Type B pancreatic cell (in vitro differentiated cells): ENCODE measurements at regions not wholly inside any gene's neighbourhood (a gene's known extent, or its start where the extent isn't known, plus 50 kb on each side); places are given as distances from the start of the nearest gene placed in this dataset.

Experiments used
- DNase-seq: peaks from one replicate; pipeline ENCODE4 v3.0.0; 2021; ENCODE audit warnings: mixed read lengths; ENCODE audit not compliant: unreplicated experiment; ENCODE audit errors: extremely low spot score
- H3K27ac Mint-ChIP-seq: 2 replicates; pipeline ENCODE4 v1.8.0; 2021; ENCODE audit warnings: mild to moderate bottlenecking, mixed read lengths
- H3K27me3 Mint-ChIP-seq: 2 replicates; pipeline ENCODE4 v1.8.0; 2021; ENCODE audit warnings: mixed read lengths
- H3K36me3 Mint-ChIP-seq: 2 replicates; pipeline ENCODE4 v1.8.0; 2021; ENCODE audit warnings: mixed read lengths
- H3K4me1 Mint-ChIP-seq: one replicate; pipeline ENCODE4 v1.8.0; 2021; ENCODE audit warnings: mixed read lengths; ENCODE audit not compliant: unreplicated experiment
- H3K4me3 Mint-ChIP-seq: 2 replicates; pipeline ENCODE4 v1.8.0; 2021; ENCODE audit warnings: mild to moderate bottlenecking, mixed read lengths
- H3K9me3 Mint-ChIP-seq: 2 replicates; pipeline ENCODE4 v1.8.0; 2021; ENCODE audit warnings: mixed read lengths
- TF ChIP-seq, protein P1 (sequence below): fragments of 200-600 bp; sonication (generic); conservative IDR thresholded peaks from 2 replicates; pipeline ENCODE4 v1.5.0; 2021; ENCODE audit warnings: antibody characterized with exemption, mild to moderate bottlenecking

DNA sequence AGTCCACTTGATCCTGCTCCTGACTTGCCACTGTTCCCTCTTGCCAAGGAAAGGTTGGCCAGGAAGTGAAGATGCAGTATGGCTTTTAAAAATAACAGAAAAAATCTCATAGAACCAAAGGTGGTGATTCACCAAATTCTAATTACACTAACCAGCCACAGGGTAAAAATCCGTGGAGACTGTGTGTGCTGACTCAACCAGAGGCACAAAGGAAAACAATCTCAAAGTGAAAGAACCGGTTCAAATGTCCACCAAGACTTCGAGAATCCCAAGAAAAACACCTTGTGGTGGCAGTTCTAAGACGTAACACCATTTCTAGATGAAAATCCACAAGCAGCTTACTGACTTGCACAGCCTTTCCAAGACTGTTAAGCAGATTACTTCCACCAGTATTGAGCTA lies 279.1 kb downstream of the TLE1 start:
- DNase-seq, result no peak

DNA sequence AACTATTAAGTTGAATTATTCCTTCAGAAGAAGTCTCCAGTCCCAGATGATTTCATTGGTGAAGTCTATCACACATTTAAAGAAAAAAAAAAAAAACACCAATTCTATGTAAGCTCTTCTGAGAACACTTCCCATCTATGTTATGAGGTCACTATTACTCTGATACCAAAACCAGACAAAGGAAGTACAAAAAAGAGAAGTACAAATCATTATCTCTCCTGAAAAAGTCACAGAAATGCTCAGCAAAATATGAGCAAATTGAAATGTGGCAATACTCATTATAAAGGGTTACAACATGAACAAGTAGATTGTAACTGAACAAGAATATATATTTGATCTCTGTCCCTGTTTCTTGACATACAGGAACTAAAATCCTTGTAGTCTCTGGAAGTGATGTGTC lies 280.4 kb downstream of the TLE1 start:
- no peaks in the 10 kb centered on the region for H3K36me3 Mint-ChIP-seq
- DNase-seq, result no peak
- H3K4me1 Mint-ChIP-seq, result peaks cover 7% of the 10 kb centered on the region
- H3K27me3 Mint-ChIP-seq, result peaks cover 4% of the 10 kb centered on the region
- TF ChIP-seq, protein P1, sequence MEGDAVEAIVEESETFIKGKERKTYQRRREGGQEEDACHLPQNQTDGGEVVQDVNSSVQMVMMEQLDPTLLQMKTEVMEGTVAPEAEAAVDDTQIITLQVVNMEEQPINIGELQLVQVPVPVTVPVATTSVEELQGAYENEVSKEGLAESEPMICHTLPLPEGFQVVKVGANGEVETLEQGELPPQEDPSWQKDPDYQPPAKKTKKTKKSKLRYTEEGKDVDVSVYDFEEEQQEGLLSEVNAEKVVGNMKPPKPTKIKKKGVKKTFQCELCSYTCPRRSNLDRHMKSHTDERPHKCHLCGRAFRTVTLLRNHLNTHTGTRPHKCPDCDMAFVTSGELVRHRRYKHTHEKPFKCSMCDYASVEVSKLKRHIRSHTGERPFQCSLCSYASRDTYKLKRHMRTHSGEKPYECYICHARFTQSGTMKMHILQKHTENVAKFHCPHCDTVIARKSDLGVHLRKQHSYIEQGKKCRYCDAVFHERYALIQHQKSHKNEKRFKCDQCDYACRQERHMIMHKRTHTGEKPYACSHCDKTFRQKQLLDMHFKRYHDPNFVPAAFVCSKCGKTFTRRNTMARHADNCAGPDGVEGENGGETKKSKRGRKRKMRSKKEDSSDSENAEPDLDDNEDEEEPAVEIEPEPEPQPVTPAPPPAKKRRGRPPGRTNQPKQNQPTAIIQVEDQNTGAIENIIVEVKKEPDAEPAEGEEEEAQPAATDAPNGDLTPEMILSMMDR, result no peak
- H3K4me3 Mint-ChIP-seq, result no peak overlapping the region
- peaks cover 4% of the 10 kb centered on the region for H3K9me3 Mint-ChIP-seq
- H3K27ac Mint-ChIP-seq, result no peak overlapping the region

More for the DNA sequence above, 279.1 kb downstream of the TLE1 start:
- Mint-ChIP-seq H3K27ac (no peak overlapping the region), H3K36me3 (no peaks in the 10 kb centered on the region), H3K27me3 (no peaks in the 10 kb centered on the region), H3K4me1 (peaks cover 5% of the 10 kb centered on the region), H3K9me3 (peaks cover 4% of the 10 kb centered on the region), H3K4me3 (no peak overlapping the region)
- TF ChIP-seq, protein P1, result no peak

- H3K27me3 Mint-ChIP-seq, result peaks cover 12% of the 10 kb centered on the region
Measured at GRCh38 chr9:81404931-81405598, 284.3 kb downstream of the TLE1 start.

DNA sequence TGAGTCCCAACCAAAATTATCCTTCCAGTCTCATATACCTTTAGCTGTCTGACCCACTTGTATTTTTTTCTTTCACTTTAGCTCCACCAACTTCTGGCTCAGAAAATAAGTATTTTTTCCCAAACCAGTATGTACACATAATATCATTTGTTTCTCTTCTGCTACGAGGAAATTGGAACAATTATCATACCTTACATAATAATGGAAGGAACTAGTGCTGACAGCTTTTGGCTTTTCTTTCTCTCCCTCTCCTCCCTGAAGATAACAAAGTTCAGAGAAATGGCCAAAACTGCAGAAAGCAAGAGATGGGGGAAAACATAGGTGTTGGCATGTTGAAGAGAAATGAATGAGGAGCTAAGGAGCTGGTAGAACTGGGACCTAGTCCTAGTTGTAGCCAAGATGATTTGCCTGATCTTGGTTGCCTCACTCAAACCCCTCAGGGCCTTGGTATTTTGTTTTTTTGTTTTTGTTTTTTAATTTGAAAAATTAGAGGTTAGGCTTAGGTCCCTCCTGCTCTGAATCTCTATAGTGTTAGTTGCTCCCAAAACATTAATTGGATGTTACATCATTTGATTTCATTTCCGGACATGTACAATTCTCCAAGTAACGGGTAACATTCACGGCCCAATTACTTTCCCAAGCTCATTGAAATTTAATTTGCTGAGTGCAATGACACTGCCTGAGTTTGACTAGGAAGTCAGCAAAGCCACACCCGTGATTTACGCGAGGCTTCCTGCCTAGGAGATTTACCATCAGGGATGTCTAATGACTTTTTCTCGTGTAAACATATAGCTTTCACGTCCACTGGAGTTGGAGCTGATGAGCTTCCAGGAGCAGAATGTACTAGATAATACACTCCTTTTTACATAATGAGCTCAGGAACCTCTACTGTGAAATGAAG lies 291.6 kb downstream of the TLE1 start:
- TF ChIP-seq, protein P1, result no peak
- peaks cover 14% of the 10 kb centered on the region for H3K9me3 Mint-ChIP-seq
- peaks cover 24% of the 10 kb centered on the region for H3K27me3 Mint-ChIP-seq
- H3K4me3 Mint-ChIP-seq, result no peak overlapping the region
- H3K27ac Mint-ChIP-seq, result no peak overlapping the region
- H3K4me1 Mint-ChIP-seq, result peaks cover 37% of the 10 kb centered on the region
- no peak for DNase-seq
- H3K36me3 Mint-ChIP-seq, result no peaks in the 10 kb centered on the region

More at GRCh38 chr9:81404931-81405598, 284.3 kb downstream of the TLE1 start:
- TF ChIP-seq, protein P1, result no peak
- H3K4me3 Mint-ChIP-seq, result no peak overlapping the region
- H3K9me3 Mint-ChIP-seq, result peaks cover 12% of the 10 kb centered on the region
- no peak for DNase-seq
- no peaks in the 10 kb centered on the region for H3K36me3 Mint-ChIP-seq
- H3K27ac Mint-ChIP-seq, result no peak overlapping the region
- peaks cover 7% of the 10 kb centered on the region for H3K4me1 Mint-ChIP-seq

DNA sequence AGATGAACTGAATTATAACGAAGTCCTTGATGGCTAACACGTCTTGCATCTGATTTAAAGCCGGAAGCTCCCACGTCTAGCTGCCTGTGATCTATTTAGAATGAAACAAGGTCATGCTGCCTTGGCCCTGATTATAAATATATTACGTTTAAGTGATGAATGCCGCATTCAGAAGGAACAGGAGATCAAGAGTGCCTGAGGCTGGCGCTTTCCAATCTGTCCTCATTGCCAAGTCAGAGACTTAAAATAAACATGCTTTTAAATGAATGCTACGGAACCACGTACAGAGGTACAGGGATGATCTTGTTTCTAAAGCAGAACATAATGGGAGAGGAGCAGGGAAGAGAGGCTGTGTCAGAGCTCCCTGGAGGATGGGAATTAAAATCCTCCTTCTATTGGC lies 292.8 kb downstream of the TLE1 start:
- no peak for DNase-seq
- peaks cover 13% of the 10 kb centered on the region for H3K9me3 Mint-ChIP-seq
- H3K27ac Mint-ChIP-seq, result no peak overlapping the region
- TF ChIP-seq, protein P1, result no peak
- H3K36me3 Mint-ChIP-seq, result no peaks in the 10 kb centered on the region
- H3K27me3 Mint-ChIP-seq, result peaks cover 25% of the 10 kb centered on the region
- peak overlapping the region; percentile 3 for H3K4me3 Mint-ChIP-seq
- H3K4me1 Mint-ChIP-seq, result peaks cover 37% of the 10 kb centered on the region
